Psoas muscle (tissue), 7 donors: ENCODE measurements at regions not wholly inside any gene's neighbourhood (a gene's known extent, or its start where the extent isn't known, plus 50 kb on each side); places are given as distances from the start of the nearest gene placed in this dataset.

ENCODE experiments used
- ATAC-seq, 4 donors: fragments of 200-7000 bp; cut with Tn5 transposase; one replicate each; pipeline ENCODE4 v1.9.1; 2020; ENCODE audit warnings: moderate library complexity in 3 of 4, mild to moderate bottlenecking in 2 of 4
- DNase-seq, 2 donors: peaks; one replicate each; pipeline ENCODE4 v3.0.0-alpha.2; 2020
- H3K27ac ChIP-seq: fragments of 200-600 bp; one replicate; pipeline ENCODE4 v1.8.0; 2022
- H3K27me3 ChIP-seq, 3 donors: fragments of 200-600 bp in 1 of 3; one replicate each; pipeline versions ENCODE4 v1.6.1 to v1.8.0; 2013 to 2022; ENCODE audit warnings: low read length in 2 of 3, mild to moderate bottlenecking in 2 of 3, moderate library complexity in 1 of 3; ENCODE audit not compliant: insufficient read depth in 3 of 3
- H3K36me3 ChIP-seq, 2 donors: fragments of 200-600 bp in 1 of 2; one replicate each; pipeline versions ENCODE4 v1.6.1 to v1.8.0; 2013 to 2022; ENCODE audit warnings: low read depth in 1 of 2, mild to moderate bottlenecking in 1 of 2, moderate library complexity in 1 of 2; ENCODE audit not compliant: insufficient read depth in 1 of 2
- H3K4me1 ChIP-seq: fragments of 200-600 bp; one replicate; pipeline ENCODE4 v1.8.0; 2022
- H3K4me3 ChIP-seq: fragments of 200-600 bp; one replicate; pipeline ENCODE4 v1.8.0; 2022; ENCODE audit warnings: mild to moderate bottlenecking
- H3K9me3 ChIP-seq: fragments of 200-600 bp; one replicate; pipeline ENCODE4 v1.8.0; 2022
- WGBS, 3 donors: extraction: QIAGEN DNeasy Blood & Tissue Kit; methylation state at CpG; one replicate each; pipeline versions ENCODE4 v1.1.6 to v1.1.7; 2013; 5-methylcytosine and 5-hydroxymethylcytosine counted together
- intact Hi-C, 2 donors: fragments of 100-400 bp; cut with DNase I; formaldehyde crosslinking; loops; one replicate each; pipeline versions ENCODE4 v1.11.0 to v1.14.2; 2022
- TF ChIP-seq, protein P1 (sequence below): fragments of 200-600 bp; IDR thresholded peaks from one replicate; pipeline ENCODE4 v1.8.0; 2022; ENCODE audit warnings: antibody characterized with exemption
- donor health status: healthy with polysubstance abuse.
- donor health status: DM: no; HTN: no; CAD: no; lungs with moderate emphysema.
- donor health status: Bipolar disorder and iron deficiency.
- donor health status: healthy.
- donor health status: DM: yes; HTN: yes; CAD: no.
- donor health status: DM: no; HTN: no; CAD: no.
- donor health status: DM: yes; HTN: yes; CAD: no.

DNA sequence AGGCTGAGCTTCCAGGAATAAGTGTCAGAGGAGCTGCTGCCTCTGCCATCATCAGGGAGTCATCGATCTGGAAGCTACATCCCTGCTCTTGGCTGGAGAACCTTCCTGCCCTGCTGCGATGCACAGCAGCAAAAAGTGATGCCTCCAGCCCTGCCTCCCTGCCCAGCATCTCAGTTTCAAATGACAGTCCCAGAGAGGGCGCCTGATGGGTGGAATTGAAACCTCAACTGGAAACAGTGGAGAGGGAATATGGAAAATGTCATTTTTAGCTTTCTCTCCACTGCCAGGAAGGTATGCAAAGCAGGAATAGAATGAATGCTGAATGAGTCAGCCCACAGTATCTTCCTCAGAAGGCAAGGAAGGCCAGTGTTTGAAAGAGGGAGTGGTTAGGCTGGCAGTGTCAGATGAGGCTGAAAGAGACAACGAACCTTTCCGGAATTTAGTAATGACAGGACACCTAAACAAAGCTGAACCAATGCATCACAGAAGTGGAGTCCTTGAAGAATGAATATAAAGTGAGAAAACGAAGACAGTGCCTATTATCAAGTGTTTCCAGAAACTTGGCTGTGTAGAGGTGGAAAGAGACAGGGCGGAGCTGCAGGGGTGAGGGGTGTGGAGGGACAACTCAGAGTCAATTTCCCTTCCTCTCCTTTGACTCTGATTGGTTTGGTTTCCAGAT lies 153.9 kb upstream of the NDUFV2 start:
- H3K27ac ChIP-seq = no peak overlapping the region
- no peaks in the 10 kb centered on the region for H3K36me3 ChIP-seq
- intact Hi-C loops = no loop called here
- no peak for DNase-seq
- ATAC-seq = no peak
- TF ChIP-seq, protein P1, sequence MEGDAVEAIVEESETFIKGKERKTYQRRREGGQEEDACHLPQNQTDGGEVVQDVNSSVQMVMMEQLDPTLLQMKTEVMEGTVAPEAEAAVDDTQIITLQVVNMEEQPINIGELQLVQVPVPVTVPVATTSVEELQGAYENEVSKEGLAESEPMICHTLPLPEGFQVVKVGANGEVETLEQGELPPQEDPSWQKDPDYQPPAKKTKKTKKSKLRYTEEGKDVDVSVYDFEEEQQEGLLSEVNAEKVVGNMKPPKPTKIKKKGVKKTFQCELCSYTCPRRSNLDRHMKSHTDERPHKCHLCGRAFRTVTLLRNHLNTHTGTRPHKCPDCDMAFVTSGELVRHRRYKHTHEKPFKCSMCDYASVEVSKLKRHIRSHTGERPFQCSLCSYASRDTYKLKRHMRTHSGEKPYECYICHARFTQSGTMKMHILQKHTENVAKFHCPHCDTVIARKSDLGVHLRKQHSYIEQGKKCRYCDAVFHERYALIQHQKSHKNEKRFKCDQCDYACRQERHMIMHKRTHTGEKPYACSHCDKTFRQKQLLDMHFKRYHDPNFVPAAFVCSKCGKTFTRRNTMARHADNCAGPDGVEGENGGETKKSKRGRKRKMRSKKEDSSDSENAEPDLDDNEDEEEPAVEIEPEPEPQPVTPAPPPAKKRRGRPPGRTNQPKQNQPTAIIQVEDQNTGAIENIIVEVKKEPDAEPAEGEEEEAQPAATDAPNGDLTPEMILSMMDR = no peak
- WGBS, 3 donors = 47 to 56% (median 52%) methylated on average over 7 of the region's 7 CpGs
- no peaks in the 10 kb centered on the region for H3K9me3 ChIP-seq
- peaks cover 3% of the 10 kb centered on the region for H3K4me1 ChIP-seq
- H3K4me3 ChIP-seq = no peak overlapping the region
- peaks cover 0 to 17% (median 0%) of the 10 kb centered on the region in 3 donors for H3K27me3 ChIP-seq

DNA sequence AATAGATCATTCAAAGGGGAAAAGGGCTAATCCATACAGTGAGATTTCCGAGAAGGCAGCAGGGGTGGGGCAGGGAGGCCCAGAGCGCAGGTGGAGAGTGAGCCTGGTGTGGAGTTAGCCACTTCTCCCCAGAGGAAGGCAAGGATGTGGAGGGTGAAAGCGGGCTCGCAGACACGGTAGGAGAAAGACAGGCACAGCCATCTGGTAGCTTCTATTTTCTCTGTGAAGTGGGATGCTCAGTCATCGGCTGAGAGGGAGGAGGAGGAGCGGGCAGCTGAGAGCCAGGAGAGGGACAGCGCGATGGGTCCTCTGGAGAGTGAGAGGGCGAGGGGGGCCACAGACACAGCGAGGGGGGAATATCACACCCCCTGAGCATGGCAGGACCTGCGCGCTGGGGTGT lies 153.3 kb upstream of the NDUFV2 start:
- Histone ChIP-seq H3K27ac (no peak overlapping the region), H3K4me3 (no peak overlapping the region), H3K9me3 (no peaks in the 10 kb centered on the region), H3K36me3 (no peaks in the 10 kb centered on the region), H3K4me1 (peaks cover 1% of the 10 kb centered on the region), H3K27me3 (peaks cover 0 to 17% (median 0%) of the 10 kb centered on the region in 3 donors)
- WGBS, 3 donors = 26 to 44% (median 30%) methylated on average over 12 to 13 of the region's 13 CpGs
- no peak for DNase-seq
- TF ChIP-seq, protein P1 = no peak
- no peak for ATAC-seq
- intact Hi-C loops = no loop called here

DNA sequence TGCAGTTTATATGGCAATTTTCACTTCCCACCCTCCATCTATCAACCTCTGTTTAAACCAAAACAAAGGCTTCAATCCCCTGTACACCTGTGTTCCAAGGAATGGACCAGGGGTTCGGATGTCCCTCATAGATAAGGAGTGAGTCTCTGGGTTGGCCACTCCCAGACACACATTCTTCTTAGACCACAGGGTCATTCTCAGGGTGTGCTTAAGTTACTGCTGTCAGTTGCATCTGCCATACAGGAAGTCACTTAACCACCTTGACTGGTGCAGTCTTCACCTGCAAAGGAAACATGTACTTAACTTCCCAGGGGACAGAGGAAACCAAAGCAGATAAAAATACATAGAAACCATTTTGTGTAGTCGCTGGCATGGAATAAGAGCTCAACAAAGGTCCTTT lies 151.0 kb upstream of the NDUFV2 start:
- Histone ChIP-seq H3K27ac (no peak overlapping the region), H3K4me1 (no peaks in the 10 kb centered on the region), H3K9me3 (no peaks in the 10 kb centered on the region), H3K27me3 (peaks cover 0 to 17% (median 0%) of the 10 kb centered on the region in 3 donors), H3K4me3 (no peak overlapping the region), H3K36me3 (no peaks in the 10 kb centered on the region)
- ATAC-seq = no peak
- TF ChIP-seq, protein P1 = no peak
- intact Hi-C loops = loop anchor here in 1 of 2 donors (10.0 kb wide), 1 partner anchor 47 kb away; no protein-coding TSS in a partner anchor
- DNase-seq = no peak
- WGBS, 3 donors = 82 to 90% (median 87%) methylated on average over 2 of the region's 2 CpGs

DNA sequence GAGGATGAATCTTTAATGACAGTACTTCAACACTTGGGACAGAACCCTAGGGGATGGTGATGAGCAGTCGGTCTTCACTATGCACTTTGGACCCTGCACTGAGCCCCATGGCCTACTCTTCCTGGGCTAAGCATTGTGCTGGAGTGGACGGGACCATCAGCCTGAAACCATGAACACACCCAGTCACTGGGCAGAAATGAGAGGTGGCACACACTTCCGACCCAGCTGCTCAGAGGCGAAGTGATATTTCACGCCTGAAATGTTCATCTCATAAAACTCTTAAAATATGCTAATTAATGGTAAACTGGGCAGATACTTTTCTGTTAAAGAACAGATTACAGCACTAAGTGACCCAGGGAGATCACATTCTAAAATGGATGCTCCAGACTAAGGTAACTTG lies 150.3 kb upstream of the NDUFV2 start:
- DNase-seq (no peak), ATAC-seq (no peak)
- H3K4me1 ChIP-seq = no peaks in the 10 kb centered on the region
- H3K4me3 ChIP-seq = no peak overlapping the region
- intact Hi-C loops = loop anchor here in 1 of 2 donors (10.0 kb wide), 1 partner anchor 47 kb away; no protein-coding TSS in a partner anchor
- H3K27ac ChIP-seq = no peak overlapping the region
- 63 to 71% (median 70%) methylated on average over 5 of the region's 5 CpGs for WGBS, 3 donors
- no peaks in the 10 kb centered on the region for H3K9me3 ChIP-seq
- TF ChIP-seq, protein P1 = no peak
- H3K27me3 ChIP-seq = peaks cover 0 to 17% (median 0%) of the 10 kb centered on the region in 3 donors
- no peaks in the 10 kb centered on the region for H3K36me3 ChIP-seq
